ENCODE measurements at regions not wholly inside any gene's neighbourhood (a gene's known extent, or its start where the extent isn't known, plus 50 kb on each side); places are given as distances from the start of the nearest gene placed in this dataset.
"Not testable (repeated sequence)": the region's sequence is repeated elsewhere in the genome, so short reads cannot be mapped to it uniquely, and the experiment has no call there.

DNA sequence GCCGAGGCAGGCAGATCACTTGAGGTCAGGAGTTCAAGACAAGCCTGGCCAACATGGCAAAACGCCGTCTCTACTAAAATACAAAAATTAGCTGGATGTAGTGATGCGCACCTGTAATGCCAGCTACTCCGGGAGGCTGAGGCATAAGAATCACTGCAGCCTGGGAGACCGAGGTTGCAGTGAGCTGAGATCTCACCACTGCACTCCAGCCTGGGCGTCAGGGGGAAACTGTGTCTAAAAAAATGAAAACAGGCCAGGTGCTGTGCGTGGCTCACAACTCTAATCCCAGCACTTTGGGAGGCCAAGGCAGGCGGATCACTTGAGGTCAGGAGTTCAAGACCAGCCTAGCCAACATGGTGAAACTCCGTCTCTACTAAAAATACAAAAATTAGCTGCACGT is 69.9 kb downstream of the C9orf50 start:
- not testable (repeated sequence) for H3K4me1 Mint-ChIP-seq; H3K4me3 Mint-ChIP-seq; H3K9me3 Mint-ChIP-seq; DNase-seq (ENCODE audit: low spot score in 2 of 2); H3K36me3 Mint-ChIP-seq; H3K27ac Mint-ChIP-seq; ATAC-seq (ENCODE audit: low read depth)
- H3K27me3 Mint-ChIP-seq: peaks cover 27% of the 10 kb centered on the region

DNA sequence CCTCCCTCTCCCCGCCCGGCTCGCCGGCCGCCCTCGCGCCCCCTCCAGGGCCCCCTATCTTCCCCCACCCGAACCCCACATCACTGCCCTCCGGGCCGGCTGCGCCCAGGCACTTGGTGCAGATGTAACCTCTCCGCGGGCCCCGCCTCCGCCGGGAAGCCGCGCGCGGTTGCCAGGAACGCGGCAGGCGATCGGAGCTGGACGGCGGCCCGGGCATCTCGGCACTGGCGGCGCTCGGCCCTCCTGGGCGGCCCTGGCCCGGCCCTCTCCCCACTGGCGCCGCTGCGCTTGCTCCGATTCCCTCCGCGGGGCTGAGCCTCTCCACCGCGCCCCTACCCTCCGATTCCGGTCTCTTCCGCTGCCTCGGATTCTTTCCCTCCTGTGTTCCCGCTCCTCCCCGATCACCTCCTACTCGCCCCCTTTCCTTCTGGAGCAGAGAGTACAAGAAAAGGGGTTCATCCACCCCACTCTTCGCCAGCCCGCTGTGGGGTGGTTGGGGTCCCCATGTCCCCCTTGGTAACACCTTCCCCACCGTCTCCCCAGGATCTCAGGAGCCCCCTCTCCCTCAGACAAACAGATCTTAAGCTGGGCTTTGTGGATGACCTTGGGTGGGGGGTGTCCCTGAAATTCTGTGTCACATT is 70.6 kb downstream of the C9orf50 start:
- Mint-ChIP-seq H3K36me3 (no peaks in the 10 kb centered on the region), H3K27ac (no peak overlapping the region), H3K9me3 (no peaks in the 10 kb centered on the region), H3K4me1 (peaks cover 7% of the 10 kb centered on the region), H3K27me3 (peaks cover 29% of the 10 kb centered on the region), H3K4me3 (peak overlapping the region; percentile 47)
- ATAC-seq (ENCODE audit: low read depth) (no peak), DNase-seq (ENCODE audit: low spot score in 2 of 2) (no peak)

DNA sequence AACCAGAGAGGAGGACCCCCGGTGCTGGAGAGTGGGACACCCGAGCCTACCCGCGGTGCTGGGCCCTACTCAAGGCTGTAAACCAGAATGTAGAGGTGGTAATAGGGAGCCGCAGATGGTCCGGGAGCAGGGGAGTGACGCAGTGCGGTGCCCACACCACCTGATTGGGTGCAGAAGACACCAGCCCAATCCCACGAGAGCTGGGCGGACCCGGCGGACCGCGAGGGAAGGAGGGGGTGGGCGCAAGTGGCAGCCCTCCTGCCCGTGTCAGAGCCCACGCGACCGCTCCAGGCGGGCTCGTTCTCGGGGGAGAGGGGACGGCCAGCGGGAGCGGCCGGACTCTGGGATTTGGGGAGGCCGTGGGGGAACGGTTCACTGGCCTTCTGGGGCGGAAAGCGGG is 71.2 kb downstream of the C9orf50 start:
- no peak overlapping the region for H3K27ac Mint-ChIP-seq
- no peak overlapping the region for H3K4me3 Mint-ChIP-seq
- H3K9me3 Mint-ChIP-seq: no peaks in the 10 kb centered on the region
- peaks cover 7% of the 10 kb centered on the region for H3K4me1 Mint-ChIP-seq
- DNase-seq (ENCODE audit: low spot score in 2 of 2) (no peak), ATAC-seq (ENCODE audit: low read depth) (no peak)
- no peaks in the 10 kb centered on the region for H3K36me3 Mint-ChIP-seq
- peaks cover 35% of the 10 kb centered on the region for H3K27me3 Mint-ChIP-seq

DNA sequence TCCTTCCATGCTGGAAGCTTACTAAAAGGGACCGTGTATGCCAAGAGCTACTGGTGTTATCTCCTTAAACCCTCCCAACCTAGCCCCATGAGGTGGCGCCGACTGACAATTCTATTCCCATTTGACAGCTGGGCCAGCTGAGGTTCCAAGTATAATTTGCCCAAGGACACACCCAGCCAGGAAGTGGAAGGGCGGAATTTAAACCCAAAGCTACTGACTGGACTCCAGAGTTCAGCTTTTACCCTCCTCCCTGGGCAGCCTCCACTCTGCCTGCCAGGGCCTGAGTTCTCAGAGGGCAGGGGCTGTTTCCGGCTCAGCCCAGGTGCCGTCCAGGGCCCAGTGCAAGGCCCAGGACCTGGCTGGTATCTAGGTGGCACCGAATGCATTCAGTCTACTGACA is 71.8 kb downstream of the C9orf50 start:
- ATAC-seq (ENCODE audit: low read depth): no peak
- Mint-ChIP-seq H3K4me1 (peaks cover 7% of the 10 kb centered on the region), H3K27ac (no peak overlapping the region), H3K27me3 (peaks cover 35% of the 10 kb centered on the region), H3K4me3 (peak overlapping the region; percentile 9), H3K9me3 (no peaks in the 10 kb centered on the region), H3K36me3 (no peaks in the 10 kb centered on the region)
- DNase-seq (ENCODE audit: low spot score in 2 of 2): no peak

DNA sequence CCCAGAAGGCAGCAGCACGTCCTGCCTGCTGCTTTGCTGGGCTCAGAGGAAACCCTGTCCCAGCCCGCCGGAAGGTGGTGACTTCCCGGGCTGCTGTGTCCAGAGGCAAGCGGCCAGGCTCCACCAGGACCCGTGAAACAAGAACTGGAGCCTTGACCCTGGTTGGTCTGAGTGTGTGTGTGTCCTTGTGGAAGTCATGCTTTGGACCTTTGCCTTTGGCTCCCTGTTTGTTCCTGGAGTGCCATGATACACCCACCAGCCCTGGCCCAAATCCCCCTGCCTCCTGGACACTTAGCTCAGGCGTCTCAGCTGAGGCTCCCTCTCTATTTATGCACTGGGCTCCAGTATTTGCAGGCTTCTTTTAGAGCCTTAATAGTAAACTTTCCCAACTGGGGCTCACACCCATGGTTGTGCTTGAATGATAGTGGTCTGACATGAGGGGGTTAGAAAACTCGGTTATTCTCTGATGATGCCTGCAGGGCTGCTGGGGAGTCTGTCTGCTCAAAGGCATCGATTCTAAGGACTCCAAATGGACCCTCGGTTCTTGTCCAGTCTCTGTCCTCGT is 72.2 kb downstream of the C9orf50 start:
- H3K27me3 Mint-ChIP-seq: peaks cover 32% of the 10 kb centered on the region
- H3K4me3 Mint-ChIP-seq: no peak overlapping the region
- H3K4me1 Mint-ChIP-seq: peaks cover 7% of the 10 kb centered on the region
- no peaks in the 10 kb centered on the region for H3K9me3 Mint-ChIP-seq
- no peaks in the 10 kb centered on the region for H3K36me3 Mint-ChIP-seq
- H3K27ac Mint-ChIP-seq: no peak overlapping the region
- DNase-seq (ENCODE audit: low spot score in 2 of 2) (no peak), ATAC-seq (ENCODE audit: low read depth) (no peak)

DNA sequence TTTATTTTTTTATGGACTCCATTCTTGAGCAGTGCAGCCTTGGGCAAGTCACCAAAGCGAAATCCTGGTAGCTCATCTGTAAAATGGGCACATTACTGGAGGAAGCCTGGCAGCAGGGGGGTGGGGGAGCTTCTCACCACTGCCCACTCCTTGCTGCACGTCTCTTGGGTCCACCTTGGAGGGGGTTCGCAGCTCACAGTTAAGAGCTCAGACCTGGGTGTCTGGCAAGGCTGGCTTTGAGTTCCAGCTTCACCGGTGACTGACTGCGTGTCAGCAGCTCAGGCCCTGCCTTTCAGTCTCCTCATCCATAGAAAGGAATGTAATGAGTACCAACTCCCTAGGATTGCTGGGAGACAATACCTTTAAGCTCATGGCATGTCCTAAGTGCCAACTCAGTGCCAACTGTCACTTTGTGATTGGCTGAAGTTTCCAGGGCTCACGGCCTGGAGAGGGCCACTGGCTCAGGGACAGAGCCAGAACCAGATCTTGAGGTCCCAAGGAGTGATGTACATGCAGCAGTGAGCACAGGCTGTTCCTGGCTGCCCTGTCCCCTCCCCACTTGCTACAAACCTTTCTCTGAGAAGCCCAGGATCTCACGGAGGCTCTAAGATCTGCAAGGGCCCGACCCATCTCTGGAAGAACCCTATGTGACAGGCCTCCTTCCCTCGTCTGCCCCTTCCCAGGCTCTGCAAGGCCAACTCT is 72.9 kb downstream of the C9orf50 start:
- Mint-ChIP-seq H3K4me1 (peaks cover 7% of the 10 kb centered on the region), H3K27ac (no peak overlapping the region), H3K27me3 (peaks cover 28% of the 10 kb centered on the region), H3K9me3 (no peaks in the 10 kb centered on the region), H3K4me3 (no peak overlapping the region), H3K36me3 (no peaks in the 10 kb centered on the region)
- no peak for ATAC-seq (ENCODE audit: low read depth)
- DNase-seq (ENCODE audit: low spot score in 2 of 2): no peak

DNA sequence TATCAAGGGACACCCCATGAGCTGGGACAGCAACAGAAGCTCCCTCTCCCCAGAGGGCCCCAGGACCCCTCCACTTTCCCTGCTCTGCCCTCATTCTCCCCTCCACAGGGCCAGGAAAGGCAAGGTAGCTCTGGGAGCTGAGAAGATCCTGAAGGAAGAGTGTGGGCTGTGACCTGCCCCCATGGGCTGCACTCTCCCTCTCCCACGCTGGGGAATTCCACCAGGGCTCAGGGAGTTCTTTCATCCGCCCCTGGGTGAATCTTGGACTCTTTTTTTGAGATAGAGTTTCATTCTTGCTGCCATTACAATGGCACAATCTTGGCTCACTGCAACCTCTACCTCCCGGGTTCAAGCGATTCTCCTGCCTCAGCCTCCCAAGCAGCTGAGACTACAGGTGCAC is 73.8 kb downstream of the C9orf50 start:
- H3K9me3 Mint-ChIP-seq: no peaks in the 10 kb centered on the region
- DNase-seq (ENCODE audit: low spot score in 2 of 2) (no peak), ATAC-seq (ENCODE audit: low read depth) (no peak)
- H3K27me3 Mint-ChIP-seq: peaks cover 27% of the 10 kb centered on the region
- H3K27ac Mint-ChIP-seq: no peak overlapping the region
- H3K4me3 Mint-ChIP-seq: no peak overlapping the region
- peaks cover 7% of the 10 kb centered on the region for H3K4me1 Mint-ChIP-seq
- no peaks in the 10 kb centered on the region for H3K36me3 Mint-ChIP-seq

DNA sequence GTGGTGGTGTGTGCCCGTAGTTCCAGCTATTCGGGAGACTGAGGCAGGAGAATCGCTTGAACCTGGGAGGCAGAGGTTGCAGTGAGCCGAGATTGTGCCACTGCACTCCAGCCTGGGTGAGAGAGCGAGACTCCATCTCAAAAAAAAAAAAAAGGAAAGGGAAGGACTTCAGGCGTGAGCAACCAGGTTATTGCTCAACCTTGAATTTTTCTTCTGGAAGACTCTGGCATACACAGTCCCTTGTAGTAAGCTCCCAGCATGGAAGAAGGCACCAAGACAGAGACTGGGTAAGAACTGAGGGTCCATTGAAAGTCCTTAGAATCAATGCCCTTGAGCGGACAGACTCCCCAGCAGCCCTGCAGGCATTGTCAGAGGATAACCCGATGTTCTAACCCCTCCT is 75.0 kb downstream of the C9orf50 start:
- H3K27me3 Mint-ChIP-seq: peaks cover 24% of the 10 kb centered on the region
- H3K27ac Mint-ChIP-seq; H3K4me3 Mint-ChIP-seq; H3K4me1 Mint-ChIP-seq; H3K9me3 Mint-ChIP-seq; H3K36me3 Mint-ChIP-seq; ATAC-seq (ENCODE audit: low read depth); DNase-seq (ENCODE audit: low spot score in 2 of 2): not testable (repeated sequence)

DNA sequence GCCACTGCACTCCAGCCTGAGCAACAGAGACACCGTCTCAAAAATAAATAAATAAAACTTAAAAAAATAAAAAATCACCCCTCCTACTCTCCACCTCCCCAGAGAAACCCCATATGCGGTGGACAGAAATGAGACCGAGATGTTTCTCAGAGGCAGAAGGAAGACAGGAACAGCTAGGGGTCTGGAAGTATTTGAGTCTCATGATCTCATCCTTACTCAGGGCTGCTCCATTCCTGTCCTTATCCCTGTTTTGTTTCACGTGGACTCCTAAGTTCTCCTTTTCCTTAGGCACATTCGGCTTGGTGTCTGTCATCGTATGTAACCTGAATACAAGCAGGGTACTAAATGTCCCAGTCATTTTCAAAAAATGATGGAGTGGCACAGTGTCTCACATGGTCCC is 76.1 kb downstream of the C9orf50 start:
- Mint-ChIP-seq H3K9me3 (peaks cover 1% of the 10 kb centered on the region), H3K4me3 (no peak overlapping the region), H3K27me3 (peaks cover 19% of the 10 kb centered on the region), H3K36me3 (no peaks in the 10 kb centered on the region), H3K4me1 (peaks cover 3% of the 10 kb centered on the region), H3K27ac (no peak overlapping the region)
- no peak for DNase-seq (ENCODE audit: low spot score in 2 of 2)
- ATAC-seq (ENCODE audit: low read depth): no peak

DNA sequence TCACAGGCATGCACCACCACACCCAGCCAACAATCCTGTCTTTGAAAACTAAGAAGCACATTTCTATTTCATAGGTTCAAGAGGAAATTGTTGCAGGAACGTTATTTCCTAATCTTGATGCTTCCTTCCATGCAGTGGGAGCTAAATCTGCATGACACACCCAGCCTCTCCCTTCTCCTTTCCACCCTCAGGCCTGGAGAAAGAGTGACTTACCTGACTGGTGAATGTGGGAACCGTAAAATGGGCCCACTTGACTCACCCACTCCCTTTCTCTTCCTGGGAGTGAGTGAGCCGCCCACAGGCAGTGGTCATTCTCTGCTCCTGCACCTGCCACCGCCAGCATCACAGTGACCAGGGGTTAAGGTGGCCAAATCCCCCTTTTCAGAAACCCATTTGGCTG is 78.2 kb downstream of the C9orf50 start:
- Mint-ChIP-seq H3K27ac (no peak overlapping the region), H3K36me3 (no peaks in the 10 kb centered on the region), H3K27me3 (peaks cover 15% of the 10 kb centered on the region), H3K9me3 (peaks cover 3% of the 10 kb centered on the region), H3K4me3 (no peak overlapping the region), H3K4me1 (no peaks in the 10 kb centered on the region)
- no peak for DNase-seq (ENCODE audit: low spot score in 2 of 2)
- no peak for ATAC-seq (ENCODE audit: low read depth)

DNA sequence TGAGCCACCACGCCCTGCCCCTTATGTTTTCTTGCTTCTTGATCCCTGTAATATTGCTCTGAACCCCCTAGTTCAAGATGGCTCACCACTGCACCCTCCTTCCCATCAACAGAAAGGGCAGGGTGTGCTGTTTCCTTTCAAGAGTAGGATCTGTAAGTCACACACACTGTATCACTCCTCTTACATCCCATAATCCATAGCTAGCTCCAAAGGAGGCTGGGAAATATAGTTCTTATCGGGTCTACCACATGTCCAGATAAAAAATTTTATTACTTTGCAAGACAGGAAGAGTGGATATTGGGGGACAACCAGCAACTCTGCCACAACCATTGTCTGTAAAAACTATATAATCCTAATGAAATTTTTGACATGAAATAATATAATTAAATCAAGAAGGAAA is 79.6 kb downstream of the C9orf50 start:
- no peak overlapping the region for H3K27ac Mint-ChIP-seq
- H3K4me1 Mint-ChIP-seq: no peaks in the 10 kb centered on the region

DNA sequence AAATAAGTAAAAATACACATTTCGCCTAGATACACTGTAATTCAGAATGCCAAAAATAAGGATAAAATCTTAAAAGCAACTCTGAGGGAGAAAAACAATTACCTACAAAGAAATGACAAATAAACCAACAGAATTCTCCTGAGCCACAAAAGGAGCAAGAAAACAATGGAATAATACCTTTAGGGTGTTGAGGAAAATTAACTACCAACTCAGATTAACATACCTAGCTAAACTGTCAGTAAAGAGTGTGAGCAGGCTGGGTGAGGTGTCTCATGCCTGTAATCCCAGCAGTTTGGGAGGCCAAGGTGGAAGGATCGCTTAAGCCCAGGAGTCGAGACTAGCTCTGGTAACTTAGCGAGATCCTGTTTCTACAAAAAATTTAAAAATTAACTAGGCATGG is 81.5 kb downstream of the C9orf50 start:
- Mint-ChIP-seq H3K27me3 (peaks cover 3% of the 10 kb centered on the region), H3K27ac (no peak overlapping the region), H3K4me1 (no peaks in the 10 kb centered on the region), H3K36me3 (no peaks in the 10 kb centered on the region), H3K9me3 (peaks cover 3% of the 10 kb centered on the region), H3K4me3 (no peak overlapping the region)
- ATAC-seq (ENCODE audit: low read depth): no peak
- DNase-seq (ENCODE audit: low spot score in 2 of 2): no peak

More for the DNA sequence above, 79.6 kb downstream of the C9orf50 start:
- H3K36me3 Mint-ChIP-seq: no peaks in the 10 kb centered on the region
- H3K27me3 Mint-ChIP-seq: peaks cover 9% of the 10 kb centered on the region
- no peak overlapping the region for H3K4me3 Mint-ChIP-seq
- H3K9me3 Mint-ChIP-seq: peaks cover 3% of the 10 kb centered on the region
- ATAC-seq (ENCODE audit: low read depth) (no peak), DNase-seq (ENCODE audit: low spot score in 2 of 2) (no peak)

DNA sequence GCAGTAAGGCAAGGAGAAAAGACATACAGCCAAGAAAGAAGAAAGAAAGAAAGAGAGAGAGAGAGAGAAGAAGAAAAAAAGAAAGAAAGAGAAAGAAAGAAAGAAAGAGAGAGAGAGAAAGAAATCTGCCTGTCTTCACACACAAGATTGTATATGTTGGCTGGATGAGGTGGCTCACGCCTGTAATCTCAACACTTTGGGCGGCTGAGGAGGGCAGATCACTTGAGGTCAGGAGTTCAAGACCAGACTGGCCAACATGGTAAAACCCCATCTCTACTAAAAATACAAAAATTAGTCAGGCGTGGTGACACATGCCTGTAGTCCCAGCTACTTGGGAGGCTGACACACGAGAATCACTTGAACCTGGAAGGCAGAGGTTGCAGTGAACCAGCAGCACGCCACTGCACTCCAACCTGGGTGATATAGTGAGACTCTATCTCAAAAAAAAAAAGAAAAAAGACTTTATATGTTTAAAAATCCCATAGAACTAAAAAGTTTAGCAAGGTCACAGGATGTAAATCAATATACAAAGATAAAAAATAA is 89.0 kb downstream of the C9orf50 start:
- H3K4me3 Mint-ChIP-seq; ATAC-seq (ENCODE audit: low read depth); H3K27ac Mint-ChIP-seq; DNase-seq (ENCODE audit: low spot score in 2 of 2); H3K36me3 Mint-ChIP-seq; H3K4me1 Mint-ChIP-seq: not testable (repeated sequence)
- Mint-ChIP-seq H3K9me3 (peaks cover 12% of the 10 kb centered on the region), H3K27me3 (peaks cover 18% of the 10 kb centered on the region)

DNA sequence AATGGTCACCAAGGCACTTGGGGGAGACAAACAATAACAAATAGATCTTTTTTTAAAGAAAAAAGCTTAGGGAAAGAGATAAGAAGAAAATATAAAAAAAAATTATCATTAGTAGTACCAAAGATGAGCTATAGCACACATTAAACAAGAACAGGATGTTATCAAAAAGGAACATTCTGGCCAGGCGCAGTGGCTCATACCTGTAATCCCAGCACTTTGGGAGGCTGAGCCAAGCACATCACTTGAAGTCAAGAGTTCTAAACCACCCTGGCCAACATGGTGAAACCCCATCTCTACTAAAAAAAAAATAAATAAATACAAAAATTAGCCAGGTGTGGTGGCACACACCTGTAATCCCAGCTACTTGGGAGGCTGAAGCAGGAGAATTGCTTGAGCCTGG is 92.9 kb downstream of the C9orf50 start:
- peaks cover 12% of the 10 kb centered on the region for H3K9me3 Mint-ChIP-seq
- peaks cover 34% of the 10 kb centered on the region for H3K27me3 Mint-ChIP-seq
- not testable (repeated sequence) for H3K27ac Mint-ChIP-seq; DNase-seq (ENCODE audit: low spot score in 2 of 2); H3K36me3 Mint-ChIP-seq; H3K4me3 Mint-ChIP-seq; H3K4me1 Mint-ChIP-seq; ATAC-seq (ENCODE audit: low read depth)

Measured in memory B cell (primary cell).